H9 (cell line): ENCODE measurements at regions not wholly inside any gene's neighbourhood (a gene's known extent, or its start where the extent isn't known, plus 50 kb on each side); places are given as distances from the start of the nearest gene placed in this dataset.

Experiments
- DNase-seq: peaks from one replicate; pipeline ENCODE4 v3.0.0-alpha.2; 2017
- H2AFZ ChIP-seq: one replicate; pipeline ENCODE4 v1.6.1; 2013; ENCODE audit warnings: mild to moderate bottlenecking, low read length, control low read depth, moderate library complexity
- H2AK5ac ChIP-seq: 2 replicates; pipeline ENCODE4 v1.6.1; 2013; ENCODE audit warnings: low read length, control low read depth, mixed read lengths; ENCODE audit not compliant: insufficient read length
- H2BK120ac ChIP-seq: one replicate; pipeline ENCODE4 v1.6.1; 2013; ENCODE audit warnings: low read depth, mild to moderate bottlenecking, low read length, control low read depth, inconsistent platforms; ENCODE audit not compliant: poor library complexity, severe bottlenecking
- H2BK12ac ChIP-seq: 2 replicates; pipeline ENCODE4 v1.6.1; 2013; ENCODE audit warnings: low read length, control low read depth, mixed read lengths, low read depth; ENCODE audit not compliant: insufficient read length
- H2BK15ac ChIP-seq: 2 replicates; pipeline ENCODE4 v1.6.1; 2013; ENCODE audit warnings: low read depth, low read length, control low read depth
- H2BK20ac ChIP-seq: one replicate; pipeline ENCODE4 v1.6.1; 2013; ENCODE audit warnings: low read depth, mild to moderate bottlenecking, low read length, control low read depth, inconsistent platforms; ENCODE audit not compliant: poor library complexity, severe bottlenecking
- H2BK5ac ChIP-seq: 2 replicates; pipeline ENCODE4 v1.6.1; 2013; ENCODE audit warnings: low read length, control low read depth, mixed read lengths; ENCODE audit not compliant: insufficient read length
- H3K14ac ChIP-seq: 2 replicates; pipeline ENCODE4 v1.6.1; 2013; ENCODE audit warnings: low read length, control low read depth; ENCODE audit not compliant: insufficient read depth
- H3K18ac ChIP-seq: 2 replicates; pipeline ENCODE4 v1.6.1; 2013; ENCODE audit warnings: low read depth, mild to moderate bottlenecking, mixed read lengths, low read length, control low read depth; ENCODE audit not compliant: insufficient read length
- H3K23ac ChIP-seq: 2 replicates; pipeline ENCODE4 v1.6.1; 2013; ENCODE audit warnings: low read length, control low read depth, mixed read lengths, low read depth; ENCODE audit not compliant: insufficient read length
- H3K23me2 ChIP-seq: 2 replicates; pipeline ENCODE4 v1.6.1; 2013; ENCODE audit warnings: low read depth, mild to moderate bottlenecking, mixed read lengths, low read length, control low read depth; ENCODE audit not compliant: insufficient read length, poor library complexity, severe bottlenecking
- H3K27ac ChIP-seq: 2 replicates; pipeline ENCODE4 v1.5.1; 2013; ENCODE audit warnings: low read length, control low read depth, mixed read lengths, low read depth; ENCODE audit not compliant: insufficient read length
- H3K27me3 ChIP-seq: 2 replicates; pipeline ENCODE4 v1.6.1; 2013; ENCODE audit warnings: low read length, control low read depth, inconsistent platforms; ENCODE audit not compliant: insufficient read depth
- H3K4ac ChIP-seq: 2 replicates; pipeline ENCODE4 v1.6.1; 2013; ENCODE audit warnings: low read depth, mild to moderate bottlenecking, control low read depth, inconsistent platforms, low read length, moderate library complexity
- H3K4me1 ChIP-seq: 2 replicates; pipeline ENCODE4 v1.6.1; 2013; ENCODE audit warnings: low read length, control low read depth, inconsistent platforms; ENCODE audit not compliant: insufficient read depth
- H3K4me2 ChIP-seq: 2 replicates; pipeline ENCODE4 v1.6.1; 2013; ENCODE audit warnings: low read length, control low read depth, mixed read lengths; ENCODE audit not compliant: insufficient read length, insufficient read depth
- H3K56ac ChIP-seq: 2 replicates; pipeline ENCODE4 v1.6.1; 2013; ENCODE audit warnings: low read depth, mild to moderate bottlenecking, mixed read lengths, low read length, control low read depth; ENCODE audit not compliant: insufficient read length
- H3K79me1 ChIP-seq: 2 replicates; pipeline ENCODE4 v1.6.1; 2013; ENCODE audit warnings: low read depth, mild to moderate bottlenecking, moderate library complexity, low read length, control low read depth, inconsistent platforms; ENCODE audit not compliant: insufficient read depth, poor library complexity, severe bottlenecking
- H3K79me2 ChIP-seq: 2 replicates; pipeline ENCODE4 v1.6.1; 2013; ENCODE audit warnings: low read length, control low read depth, inconsistent platforms; ENCODE audit not compliant: insufficient read depth
- H3K9ac ChIP-seq: 2 replicates; pipeline ENCODE4 v1.6.1; 2013; ENCODE audit warnings: low read length, control low read depth, mixed read lengths; ENCODE audit not compliant: insufficient read length; ENCODE audit errors: extremely low read depth
- H3K9me3 ChIP-seq: one replicate; pipeline ENCODE4 v1.6.1; 2013; ENCODE audit warnings: low read depth, low read length, inconsistent platforms; ENCODE audit not compliant: control insufficient read depth
- H3T11ph ChIP-seq: one replicate; pipeline ENCODE4 v1.6.1; 2013; ENCODE audit warnings: mild to moderate bottlenecking, low read length, control low read depth, inconsistent platforms
- H4K20me1 ChIP-seq: one replicate; pipeline ENCODE4 v1.6.1; 2013; ENCODE audit not compliant: control insufficient read depth, insufficient read length, insufficient read depth
- H4K5ac ChIP-seq: 2 replicates; pipeline ENCODE4 v1.6.1; 2013; ENCODE audit warnings: low read depth, mild to moderate bottlenecking, mixed read lengths, low read length, control low read depth; ENCODE audit not compliant: insufficient read length
- H4K8ac ChIP-seq: replicated peaks from 2 replicates; pipeline ENCODE4 v1.6.1; 2013; ENCODE audit warnings: low read length, control low read depth, mixed read lengths, low read depth; ENCODE audit not compliant: insufficient read length
- H4K91ac ChIP-seq: 2 replicates; pipeline ENCODE4 v1.6.1; 2013; ENCODE audit warnings: low read depth, mild to moderate bottlenecking, moderate library complexity, mixed read lengths, low read length, control low read depth; ENCODE audit not compliant: insufficient read length
- H3K27ac Mint-ChIP-seq, 3 experiments: 2 replicates in 2 of 3; 3 replicates in 1 of 3; pipeline ENCODE4 v1.8.0; 2020 to 2021; ENCODE audit warnings: mixed read lengths in 3 of 3, mild to moderate bottlenecking in 1 of 3, moderate library complexity in 1 of 3
- H3K27me3 Mint-ChIP-seq: 2 replicates; pipeline ENCODE4 v1.8.0; 2021; ENCODE audit warnings: low read depth, mild to moderate bottlenecking, moderate library complexity, mixed read lengths
- H3K36me3 Mint-ChIP-seq, 3 experiments: 2 replicates in 2 of 3; 3 replicates in 1 of 3; pipeline ENCODE4 v1.8.0; 2020 to 2021; ENCODE audit warnings: low read depth in 3 of 3, mixed read lengths in 3 of 3; ENCODE audit not compliant: insufficient read depth in 1 of 3
- H3K4me1 Mint-ChIP-seq, 2 experiments: 2 replicates each; pipeline ENCODE4 v1.8.0; 2020; ENCODE audit warnings: mixed read lengths in 2 of 2
- H3K4me3 Mint-ChIP-seq, 2 experiments: 2 replicates in 1 of 2; 3 replicates in 1 of 2; pipeline ENCODE4 v1.8.0; 2020 to 2021; ENCODE audit warnings: mild to moderate bottlenecking in 2 of 2, mixed read lengths in 2 of 2, moderate library complexity in 1 of 2
- H3K9me3 Mint-ChIP-seq, 2 experiments: 2 replicates in 1 of 2; 3 replicates in 1 of 2; pipeline ENCODE4 v1.8.0; 2020; ENCODE audit warnings: mild to moderate bottlenecking in 2 of 2, mixed read lengths in 2 of 2, moderate library complexity in 1 of 2
- WGBS: extraction: QIAGEN DNeasy Blood & Tissue Kit; methylation state at CpG from one replicate; pipeline ENCODE4 v1.1.7; 2013; ENCODE audit warnings: missing lambda C conversion rate, low lambda C conversion rate, mixed read lengths; ENCODE audit not compliant: insufficient read length; ENCODE audit errors: extremely low coverage; 5-methylcytosine and 5-hydroxymethylcytosine counted together
- TF ChIP-seq, protein P1 (sequence below): fragments of 200-600 bp; sonication (generic); conservative IDR thresholded peaks from 3 replicates; pipeline ENCODE4 v1.8.0; 2021; ENCODE audit warnings: antibody characterized with exemption, mild to moderate bottlenecking

DNA sequence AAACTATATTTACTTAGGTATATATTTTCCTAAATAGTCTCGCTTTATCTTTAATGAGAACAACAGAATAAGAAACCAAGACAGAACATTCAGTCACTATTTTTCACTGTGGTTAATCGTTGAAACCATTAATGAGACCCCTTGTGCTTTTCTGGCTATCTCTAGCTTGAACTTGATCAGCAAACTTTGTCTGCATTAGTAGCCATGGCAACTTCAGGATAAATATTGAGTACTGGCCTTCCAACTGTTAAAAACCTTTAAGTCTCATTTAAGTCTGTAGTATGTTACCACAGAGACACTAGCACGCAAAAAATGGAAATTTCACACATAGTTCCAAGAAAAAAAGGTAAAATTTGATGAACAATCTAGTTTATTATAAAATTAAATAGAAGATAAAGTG is 946.0 kb downstream of the SLITRK5 start:
- Histone ChIP-seq H3K79me2 (no peaks in the 10 kb centered on the region), H3K79me1 (no peaks in the 10 kb centered on the region), H3T11ph (no peak overlapping the region), H3K9ac (no peak overlapping the region), H2BK120ac (no peak overlapping the region), H4K91ac (no peak overlapping the region), H2BK12ac (no peak overlapping the region), H2BK5ac (no peak overlapping the region), H2BK15ac (no peak overlapping the region), H3K56ac (no peak overlapping the region), H2AK5ac (no peak overlapping the region), H4K20me1 (no peaks in the 10 kb centered on the region), H2AFZ (no peak overlapping the region), H3K18ac (no peak overlapping the region), H4K8ac (no peak overlapping the region), H3K9me3 (no peaks in the 10 kb centered on the region), H2BK20ac (no peak overlapping the region), H3K23ac (no peak overlapping the region), H3K4ac (no peak overlapping the region), H3K27ac (no peak overlapping the region), H3K4me1 (no peaks in the 10 kb centered on the region), H3K14ac (no peak overlapping the region), H3K27me3 (no peaks in the 10 kb centered on the region), H3K4me2 (no peak overlapping the region), H4K5ac (no peak overlapping the region), H3K23me2 (no peaks in the 10 kb centered on the region)
- WGBS = no CpG with 5 or more reads among the region's 3 CpGs
- H3K27me3 Mint-ChIP-seq = no peaks in the 10 kb centered on the region
- H3K4me1 Mint-ChIP-seq = no peaks in the 10 kb centered on the region
- no peak overlapping the region for H3K27ac Mint-ChIP-seq
- peaks cover 3% of the 10 kb centered on the region in 2 experiments; a peak in 4 of 5 replicates for H3K9me3 Mint-ChIP-seq
- no peak for DNase-seq
- H3K4me3 Mint-ChIP-seq = no peak overlapping the region
- TF ChIP-seq, protein P1, sequence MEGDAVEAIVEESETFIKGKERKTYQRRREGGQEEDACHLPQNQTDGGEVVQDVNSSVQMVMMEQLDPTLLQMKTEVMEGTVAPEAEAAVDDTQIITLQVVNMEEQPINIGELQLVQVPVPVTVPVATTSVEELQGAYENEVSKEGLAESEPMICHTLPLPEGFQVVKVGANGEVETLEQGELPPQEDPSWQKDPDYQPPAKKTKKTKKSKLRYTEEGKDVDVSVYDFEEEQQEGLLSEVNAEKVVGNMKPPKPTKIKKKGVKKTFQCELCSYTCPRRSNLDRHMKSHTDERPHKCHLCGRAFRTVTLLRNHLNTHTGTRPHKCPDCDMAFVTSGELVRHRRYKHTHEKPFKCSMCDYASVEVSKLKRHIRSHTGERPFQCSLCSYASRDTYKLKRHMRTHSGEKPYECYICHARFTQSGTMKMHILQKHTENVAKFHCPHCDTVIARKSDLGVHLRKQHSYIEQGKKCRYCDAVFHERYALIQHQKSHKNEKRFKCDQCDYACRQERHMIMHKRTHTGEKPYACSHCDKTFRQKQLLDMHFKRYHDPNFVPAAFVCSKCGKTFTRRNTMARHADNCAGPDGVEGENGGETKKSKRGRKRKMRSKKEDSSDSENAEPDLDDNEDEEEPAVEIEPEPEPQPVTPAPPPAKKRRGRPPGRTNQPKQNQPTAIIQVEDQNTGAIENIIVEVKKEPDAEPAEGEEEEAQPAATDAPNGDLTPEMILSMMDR = no peak
- peaks cover 3 to 4% (median 4%) of the 10 kb centered on the region in 3 experiments; a peak in 5 of 7 replicates for H3K36me3 Mint-ChIP-seq
